ENCODE measurements at regions not wholly inside any gene's neighbourhood (a gene's known extent, or its start where the extent isn't known, plus 50 kb on each side); places are given as distances from the start of the nearest gene placed in this dataset.

- TF ChIP-seq MATR3 (CRISPR knock-in tag; IDR thresholded peaks at IDR 0.05) = no peak
- no peak for TF ChIP-seq ZNF784 (CRISPR knock-in tag; IDR thresholded peaks at IDR 0.05; ENCODE audit: borderline replicate concordance)
- 0 out of 2 replicates have a peak, but pooled peaks have one; percentile 18 for TF ChIP-seq BRF2 (CRISPR knock-in tag; IDR thresholded peaks at IDR 0.05)
- TF ChIP-seq KMT2B (CRISPR knock-in tag; IDR thresholded peaks at IDR 0.05) = no peak
- no peak for TF ChIP-seq ZNF34 (CRISPR knock-in tag; IDR thresholded peaks at IDR 0.05; ENCODE audit: borderline replicate concordance)
- TF ChIP-seq, protein P1, sequence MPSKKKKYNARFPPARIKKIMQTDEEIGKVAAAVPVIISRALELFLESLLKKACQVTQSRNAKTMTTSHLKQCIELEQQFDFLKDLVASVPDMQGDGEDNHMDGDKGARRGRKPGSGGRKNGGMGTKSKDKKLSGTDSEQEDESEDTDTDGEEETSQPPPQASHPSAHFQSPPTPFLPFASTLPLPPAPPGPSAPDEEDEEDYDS (CRISPR knock-in tag; IDR thresholded peaks at IDR 0.05) = no peak
- no peak for TF ChIP-seq ZNF17 (CRISPR knock-in tag; IDR thresholded peaks at IDR 0.05)
- peak; percentile 54; the same call in 1 of the 2 replicates for TF ChIP-seq SP5 (CRISPR knock-in tag; IDR thresholded peaks at IDR 0.05; ENCODE audit: borderline replicate concordance, low read depth)
- no peak for TF ChIP-seq NFKB2 (CRISPR knock-in tag; IDR thresholded peaks at IDR 0.05; ENCODE audit: borderline replicate concordance)
- TF ChIP-seq TRIM22 (IDR thresholded peaks at IDR 0.05) = no peak
- TF ChIP-seq CREB1 (IDR thresholded peaks at IDR 0.05) = no peak
- TF ChIP-seq CREB1 (CRISPR knock-in tag; IDR thresholded peaks at IDR 0.05) = no peak
- TF ChIP-seq ZNF256 (CRISPR knock-in tag; conservative IDR thresholded peaks at IDR 0.05) = no peak
- TF ChIP-seq MEIS1 (CRISPR knock-in tag; IDR thresholded peaks at IDR 0.05; ENCODE audit: borderline replicate concordance) = no peak
- TF ChIP-seq ISL2 (CRISPR knock-in tag; IDR thresholded peaks at IDR 0.05) = peak; percentile 91
- no peak for TF ChIP-seq KMT2A (CRISPR knock-in tag; IDR thresholded peaks at IDR 0.05)
- TF ChIP-seq RAD21 (CRISPR knock-in tag; IDR thresholded peaks at IDR 0.05) = no peak
- TF ChIP-seq HHEX (CRISPR knock-in tag; IDR thresholded peaks at IDR 0.05) = no peak; the same call in 1 of the 2 replicates
- TF ChIP-seq RXRA (CRISPR knock-in tag; IDR thresholded peaks at IDR 0.05) = peak; percentile 77; the same call in 1 of the 2 replicates
- TF ChIP-seq, protein P2, sequence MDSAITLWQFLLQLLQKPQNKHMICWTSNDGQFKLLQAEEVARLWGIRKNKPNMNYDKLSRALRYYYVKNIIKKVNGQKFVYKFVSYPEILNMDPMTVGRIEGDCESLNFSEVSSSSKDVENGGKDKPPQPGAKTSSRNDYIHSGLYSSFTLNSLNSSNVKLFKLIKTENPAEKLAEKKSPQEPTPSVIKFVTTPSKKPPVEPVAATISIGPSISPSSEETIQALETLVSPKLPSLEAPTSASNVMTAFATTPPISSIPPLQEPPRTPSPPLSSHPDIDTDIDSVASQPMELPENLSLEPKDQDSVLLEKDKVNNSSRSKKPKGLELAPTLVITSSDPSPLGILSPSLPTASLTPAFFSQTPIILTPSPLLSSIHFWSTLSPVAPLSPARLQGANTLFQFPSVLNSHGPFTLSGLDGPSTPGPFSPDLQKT (CRISPR knock-in tag; IDR thresholded peaks at IDR 0.05; ENCODE audit: borderline replicate concordance) = no peak
- TF ChIP-seq ZC3H4 (CRISPR knock-in tag; IDR thresholded peaks at IDR 0.05; ENCODE audit: borderline replicate concordance) = no peak
- no peak for TF ChIP-seq ZNF720 (CRISPR knock-in tag; IDR thresholded peaks at IDR 0.05)
- no peak for TF ChIP-seq ZBTB38 (CRISPR knock-in tag; IDR thresholded peaks at IDR 0.05)
Measured at GRCh38 chr5:124663101-124663506, 83.3 kb downstream of the ZNF608 start (continued).
